KOPT-K1 (cell line): ENCODE measurements at regions not wholly inside any gene's neighbourhood (a gene's known extent, or its start where the extent isn't known, plus 50 kb on each side); places are given as distances from the start of the nearest gene placed in this dataset.

Source experiments
- H3K27ac ChIP-seq: fragments of 200-600 bp; sonication (generic); 2 replicates; pipeline ENCODE4 v1.5.1; 2016; ENCODE audit warnings: antibody characterized with exemption, mild to moderate bottlenecking, low read depth, low read length; ENCODE audit not compliant: poor library complexity, severe bottlenecking
- H3K36me3 ChIP-seq: fragments of 200-600 bp; sonication (generic); 2 replicates; pipeline ENCODE4 v1.5.1; 2017; ENCODE audit warnings: antibody characterized with exemption, mild to moderate bottlenecking, low read length, moderate library complexity; ENCODE audit not compliant: insufficient read depth
- H3K9me3 ChIP-seq: fragments of 200-600 bp; sonication (generic); 2 replicates; pipeline ENCODE4 v1.5.1; 2017; ENCODE audit warnings: antibody characterized with exemption, low read length, mild to moderate bottlenecking; ENCODE audit not compliant: insufficient read depth, poor library complexity, severe bottlenecking

DNA sequence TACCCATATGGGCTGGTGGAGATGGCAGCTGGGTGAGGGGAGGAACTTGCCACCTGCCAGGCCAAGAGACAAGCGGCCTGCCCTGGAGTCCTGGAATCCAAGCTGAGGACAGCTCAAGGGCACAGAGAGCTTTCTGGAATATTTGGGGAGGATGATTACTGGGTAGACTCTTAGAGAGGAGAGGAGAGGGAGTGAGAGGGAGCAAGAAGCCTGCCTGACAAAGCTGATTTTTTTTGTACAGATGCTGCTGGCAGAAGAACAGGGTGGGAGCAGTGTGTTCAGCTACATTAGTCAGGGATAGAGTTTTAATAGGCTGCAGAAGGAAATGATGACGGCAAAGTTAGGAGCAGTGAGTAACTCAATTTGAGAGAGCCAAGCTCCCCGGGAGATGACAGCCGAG is 299.3 kb downstream of the NXPE2 start:
- Histone ChIP-seq H3K9me3 (no peaks in the 10 kb centered on the region), H3K36me3 (no peaks in the 10 kb centered on the region), H3K27ac (no peak overlapping the region)

DNA sequence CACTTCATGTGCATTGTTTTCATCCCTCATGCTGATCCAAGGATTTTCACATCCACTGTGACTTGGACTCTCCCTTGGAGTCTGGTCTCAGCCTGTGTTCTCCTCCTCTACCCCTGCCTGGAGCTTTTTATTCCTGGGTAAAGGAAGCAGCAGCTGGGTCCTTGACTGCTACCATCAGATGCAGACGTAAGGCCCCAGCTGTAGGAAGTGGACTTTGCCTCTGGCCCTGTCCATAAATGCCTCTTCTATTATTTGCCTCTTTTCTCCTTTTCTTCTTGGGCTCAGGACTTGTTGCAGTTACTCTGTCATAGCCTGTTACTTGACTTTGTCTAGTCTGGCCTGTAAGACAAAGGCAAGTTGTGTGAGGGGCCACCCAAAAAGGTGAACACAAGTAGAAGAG is 303.8 kb downstream of the NXPE2 start:
- Histone ChIP-seq H3K27ac (no peak overlapping the region), H3K36me3 (no peaks in the 10 kb centered on the region), H3K9me3 (no peaks in the 10 kb centered on the region)

DNA sequence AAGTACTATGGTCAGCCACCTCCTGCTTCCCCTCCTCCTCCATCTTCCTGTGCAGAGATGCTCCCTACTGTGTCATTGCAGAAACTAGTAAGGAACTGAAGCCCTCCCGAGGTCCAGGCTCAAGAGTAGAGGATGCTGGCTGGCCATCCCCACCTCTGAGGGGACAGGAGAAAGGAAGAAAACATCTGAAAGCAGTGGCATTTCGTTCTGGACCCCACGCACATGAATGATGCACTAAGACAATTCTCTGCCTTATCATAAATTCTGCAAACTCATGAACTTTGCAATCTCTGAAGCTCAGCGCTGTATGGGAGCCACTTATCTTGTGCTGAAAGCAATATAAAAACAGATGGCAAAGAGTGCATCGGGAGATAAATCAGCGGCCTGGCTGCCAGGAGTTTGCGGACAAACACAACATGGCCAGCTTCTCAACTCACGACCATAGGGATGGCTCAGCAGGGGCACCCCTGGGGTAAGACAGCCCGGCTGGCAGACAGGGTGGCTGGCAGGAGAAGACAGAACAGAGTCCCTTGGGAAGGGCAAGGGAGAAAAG is 306.4 kb downstream of the NXPE2 start:
- Histone ChIP-seq H3K27ac (no peak overlapping the region), H3K36me3 (no peaks in the 10 kb centered on the region), H3K9me3 (no peaks in the 10 kb centered on the region)

DNA sequence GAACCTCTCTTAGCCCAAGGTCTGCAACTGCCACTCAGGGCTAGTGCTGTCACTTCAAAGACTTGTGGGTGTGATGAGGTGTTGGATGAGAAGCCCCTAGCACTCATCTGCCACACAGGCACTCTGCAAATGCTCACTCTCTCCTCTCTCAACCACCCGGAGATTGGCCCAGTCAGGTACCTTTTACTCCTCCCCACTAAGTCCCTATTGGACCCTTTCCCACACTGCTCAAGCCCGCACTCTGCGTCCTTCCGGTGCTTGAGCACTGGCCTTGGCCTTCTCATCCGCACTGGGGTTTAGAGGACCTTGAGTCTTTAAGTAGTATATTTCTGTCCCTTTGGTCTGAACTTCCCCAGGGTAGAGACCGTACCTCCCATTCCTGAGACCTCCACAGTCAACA is 308.0 kb downstream of the NXPE2 start:
- no peaks in the 10 kb centered on the region for H3K9me3 ChIP-seq
- H3K36me3 ChIP-seq: no peaks in the 10 kb centered on the region
- no peak overlapping the region for H3K27ac ChIP-seq

DNA sequence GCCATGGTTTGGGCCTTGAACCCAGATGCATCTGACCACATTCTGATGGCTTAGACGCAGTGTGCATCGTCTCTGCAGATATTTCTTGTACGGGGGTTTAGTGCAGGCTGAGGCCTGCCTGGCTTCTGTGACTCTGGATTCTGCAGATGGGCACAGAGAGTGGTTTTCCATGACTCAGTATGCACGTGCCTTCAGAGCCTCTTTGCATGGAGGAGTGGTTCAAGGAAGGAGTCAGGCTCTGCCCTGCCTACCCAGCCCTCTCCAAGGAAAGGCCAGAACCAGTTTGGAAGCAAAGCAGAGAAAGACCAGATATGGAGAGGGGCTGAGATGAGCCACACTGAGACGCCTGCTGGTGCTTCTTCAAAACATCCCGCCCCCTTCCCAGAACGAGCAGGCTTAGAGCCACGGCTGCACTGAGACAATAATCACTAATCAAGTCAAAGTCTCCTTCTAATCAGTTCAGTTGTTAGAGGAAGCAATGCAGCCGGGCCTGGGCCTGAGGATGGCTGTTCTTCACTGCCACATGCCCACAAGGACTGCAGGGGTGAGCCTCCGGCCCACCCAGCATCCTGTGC is 308.9 kb downstream of the NXPE2 start:
- H3K36me3 ChIP-seq: no peaks in the 10 kb centered on the region
- no peak overlapping the region for H3K27ac ChIP-seq
- H3K9me3 ChIP-seq: no peaks in the 10 kb centered on the region

DNA sequence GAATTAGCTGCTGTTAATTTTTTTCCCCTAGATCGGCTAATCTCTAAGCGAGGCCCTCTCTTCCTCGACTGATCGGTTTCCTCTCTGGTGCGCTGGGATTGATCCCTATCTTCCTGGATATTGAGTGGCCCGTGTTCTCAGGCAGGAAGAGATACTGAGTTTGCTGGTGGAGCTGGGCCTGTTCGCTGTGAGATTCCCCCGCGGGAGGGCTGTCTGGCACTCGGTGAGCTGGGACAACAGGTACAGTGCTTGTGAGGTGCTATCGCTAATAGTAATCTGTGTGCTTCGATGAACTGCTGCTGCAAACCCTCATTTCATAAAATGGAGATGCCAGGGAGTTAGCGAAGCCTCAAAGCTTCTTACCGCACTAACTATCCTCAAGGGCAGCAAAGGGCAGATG is 310.3 kb downstream of the NXPE2 start:
- no peak overlapping the region for H3K27ac ChIP-seq
- no peaks in the 10 kb centered on the region for H3K36me3 ChIP-seq
- no peaks in the 10 kb centered on the region for H3K9me3 ChIP-seq

DNA sequence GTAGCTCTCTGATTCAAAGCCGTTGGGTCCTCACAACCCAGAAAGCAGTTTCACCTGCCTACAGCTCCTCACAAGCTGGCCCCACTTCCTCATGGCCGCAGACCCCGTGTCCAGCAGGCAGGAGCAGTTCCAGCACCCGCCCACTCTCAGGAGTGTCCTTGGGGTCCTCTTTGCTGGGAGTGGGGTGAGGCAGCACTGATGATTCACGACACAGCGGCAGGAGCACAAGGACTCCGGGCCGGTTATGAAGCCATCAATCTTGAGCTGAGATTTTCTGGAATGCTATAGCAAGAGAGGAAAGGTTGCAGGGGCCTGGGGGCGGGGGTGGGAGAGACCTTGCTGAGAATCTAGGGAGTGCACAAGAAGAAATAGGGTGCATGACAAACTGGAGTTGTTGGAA is 311.2 kb downstream of the NXPE2 start:
- Histone ChIP-seq H3K36me3 (no peaks in the 10 kb centered on the region), H3K27ac (no peak overlapping the region), H3K9me3 (no peaks in the 10 kb centered on the region)

DNA sequence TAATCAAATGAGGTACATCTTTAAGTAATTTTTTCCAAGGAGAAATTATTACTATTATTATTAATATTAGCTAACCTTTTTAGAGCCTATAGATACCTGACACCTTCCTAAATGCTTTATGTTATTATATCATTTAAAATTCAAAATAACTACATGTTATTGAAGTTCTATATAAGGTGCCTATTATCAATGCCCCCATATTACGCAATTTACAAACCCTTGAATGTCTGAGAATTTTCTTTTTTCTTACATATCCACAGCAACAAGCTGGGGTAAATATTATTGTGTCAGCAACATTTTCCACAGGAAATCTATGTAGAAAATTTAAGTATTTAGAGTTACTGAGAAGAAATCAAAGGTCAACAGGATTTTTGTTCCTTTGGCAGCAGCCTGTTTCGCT is 327.3 kb downstream of the NXPE2 start:
- H3K36me3 ChIP-seq: no peaks in the 10 kb centered on the region
- no peak overlapping the region for H3K27ac ChIP-seq

DNA sequence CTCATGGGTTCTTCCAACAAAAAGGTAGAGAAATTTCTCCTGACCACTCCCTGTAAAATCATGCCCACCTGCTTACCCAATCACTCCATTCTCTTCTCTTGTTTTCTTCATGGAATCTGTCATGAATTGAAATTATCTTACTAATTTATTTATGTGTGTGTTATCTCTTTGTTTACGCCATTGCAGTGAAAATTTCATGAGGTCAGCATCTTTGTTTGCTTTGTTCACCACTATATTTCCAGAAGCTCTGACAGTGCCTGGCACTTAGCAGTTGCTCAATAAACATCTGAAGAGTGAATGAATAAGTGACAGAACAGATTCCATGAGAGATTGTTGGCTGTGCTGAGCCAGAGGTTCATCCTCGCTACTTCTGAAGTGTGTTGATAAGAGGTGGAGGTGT is 329.5 kb downstream of the NXPE2 start:
- Histone ChIP-seq H3K36me3 (no peaks in the 10 kb centered on the region), H3K27ac (no peak overlapping the region), H3K9me3 (no peaks in the 10 kb centered on the region)

More for the DNA sequence above, 327.3 kb downstream of the NXPE2 start:
- no peaks in the 10 kb centered on the region for H3K9me3 ChIP-seq

DNA sequence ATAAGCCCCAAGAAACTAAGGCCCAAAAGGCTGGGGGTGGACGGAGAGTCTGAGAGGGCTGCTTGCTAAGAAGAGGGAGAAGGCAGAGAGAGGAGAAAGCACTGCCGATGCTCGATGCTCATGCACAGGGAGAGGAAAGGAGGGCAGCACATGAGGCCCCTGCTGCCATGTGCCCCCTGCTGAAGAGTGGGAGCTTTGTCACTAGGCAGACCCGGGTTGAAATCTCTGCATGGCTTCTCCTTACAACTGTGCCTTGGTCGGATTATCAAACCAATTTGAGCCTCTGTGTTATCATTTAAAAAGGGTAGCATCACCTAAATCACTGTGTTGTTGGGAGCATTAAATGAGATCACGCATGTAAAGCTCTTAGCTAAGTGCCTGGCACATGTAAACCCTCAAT is 330.5 kb downstream of the NXPE2 start:
- Histone ChIP-seq H3K36me3 (no peaks in the 10 kb centered on the region), H3K27ac (no peak overlapping the region), H3K9me3 (no peaks in the 10 kb centered on the region)

DNA sequence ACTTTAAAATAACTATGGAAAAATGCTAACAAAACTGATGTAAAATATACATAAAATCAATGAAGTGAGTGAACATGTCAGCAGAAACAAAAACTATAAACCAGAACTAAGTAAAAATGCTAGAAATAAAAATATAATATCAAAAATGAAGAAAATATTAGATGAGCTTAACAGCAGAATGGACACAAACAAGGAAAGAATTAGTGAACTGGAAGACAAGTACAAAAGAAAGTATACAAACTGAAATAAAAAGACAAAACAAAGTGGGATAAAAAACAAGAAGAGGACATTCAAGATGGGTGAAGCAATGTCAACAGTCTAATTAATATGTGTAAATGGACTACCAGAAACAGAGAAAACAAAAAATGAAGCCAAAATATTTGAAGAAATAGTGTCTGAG is 339.2 kb downstream of the NXPE2 start:
- Histone ChIP-seq H3K9me3 (peaks cover 12% of the 10 kb centered on the region), H3K36me3 (no peaks in the 10 kb centered on the region), H3K27ac (no peak overlapping the region)

DNA sequence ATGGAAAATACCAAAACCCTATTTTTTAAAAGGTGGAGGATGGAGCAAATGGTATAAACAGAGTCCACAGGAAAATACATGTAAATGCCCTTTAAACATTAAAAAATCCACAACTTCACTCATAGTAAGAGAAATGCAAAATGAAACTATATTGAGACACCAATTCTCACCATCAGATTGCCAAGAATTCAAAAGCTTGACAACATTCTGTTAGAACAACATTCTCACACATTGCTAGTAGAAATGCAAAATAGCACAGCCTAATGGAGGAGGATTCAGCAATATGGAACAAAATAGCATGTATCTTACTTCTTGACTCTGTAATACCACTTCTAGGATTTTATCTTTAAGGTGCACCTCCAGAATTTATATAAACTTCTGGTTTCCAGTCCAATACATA is 351.8 kb downstream of the NXPE2 start:
- Histone ChIP-seq H3K27ac (no peak overlapping the region), H3K36me3 (no peaks in the 10 kb centered on the region), H3K9me3 (no peaks in the 10 kb centered on the region)

DNA sequence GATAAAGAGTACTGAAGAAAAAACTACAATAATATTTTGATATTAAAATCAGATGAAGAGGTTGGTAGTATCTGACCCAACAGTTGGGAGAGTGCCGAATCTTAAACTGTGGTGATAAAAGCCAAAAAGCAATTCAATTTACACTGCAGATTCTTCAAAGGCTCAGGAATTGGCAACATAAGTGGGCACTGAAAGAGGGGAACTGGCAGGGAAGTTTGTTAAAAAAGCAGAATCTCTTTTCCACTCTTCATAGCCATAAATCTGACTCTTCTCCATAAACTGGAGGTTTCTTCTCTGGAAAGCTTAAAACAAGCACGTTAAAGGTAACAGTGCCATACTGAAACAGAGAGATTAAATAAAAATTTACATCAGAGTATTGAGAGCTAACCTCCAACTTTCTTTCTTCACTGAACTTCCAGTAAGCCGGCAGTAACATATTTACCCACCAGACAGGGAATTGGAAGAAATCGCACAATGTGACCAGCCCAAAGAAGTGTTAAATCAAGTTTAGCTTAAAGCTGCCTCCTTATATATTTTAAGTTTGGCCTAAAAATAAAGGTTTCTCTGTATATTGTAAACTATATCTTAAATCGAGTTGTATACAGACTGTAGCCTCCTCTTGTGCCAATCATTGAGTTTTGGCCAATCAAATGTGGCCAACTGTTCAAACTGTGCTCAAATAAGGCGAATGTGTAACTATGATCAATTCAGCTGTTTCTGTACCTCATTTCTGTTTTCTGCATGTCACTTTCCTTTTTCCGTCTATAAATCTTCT is 358.3 kb downstream of the NXPE2 start:
- H3K36me3 ChIP-seq: no peaks in the 10 kb centered on the region
- H3K27ac ChIP-seq: no peak overlapping the region
- no peaks in the 10 kb centered on the region for H3K9me3 ChIP-seq

DNA sequence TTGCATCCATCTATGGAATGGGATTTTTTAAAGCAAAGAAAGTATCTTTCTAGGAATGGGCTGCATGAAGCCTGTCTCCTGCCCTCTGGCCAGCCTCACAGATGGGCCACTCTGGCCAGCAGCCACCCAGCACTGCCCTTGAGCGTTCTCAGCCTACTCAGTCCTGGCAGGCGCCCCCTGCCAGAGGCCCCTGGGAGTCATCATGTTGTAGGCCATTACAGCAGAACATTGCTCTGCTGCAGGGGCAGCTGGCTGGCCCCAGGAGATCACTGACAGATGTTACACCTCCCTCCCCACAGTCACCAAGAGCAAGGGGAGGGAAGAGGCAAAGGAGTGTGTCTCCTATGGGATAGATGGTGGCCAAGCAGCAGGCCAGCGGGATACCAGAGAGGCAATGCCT is 363.7 kb downstream of the NXPE2 start:
- no peaks in the 10 kb centered on the region for H3K9me3 ChIP-seq
- no peak overlapping the region for H3K27ac ChIP-seq
- H3K36me3 ChIP-seq: no peaks in the 10 kb centered on the region

DNA sequence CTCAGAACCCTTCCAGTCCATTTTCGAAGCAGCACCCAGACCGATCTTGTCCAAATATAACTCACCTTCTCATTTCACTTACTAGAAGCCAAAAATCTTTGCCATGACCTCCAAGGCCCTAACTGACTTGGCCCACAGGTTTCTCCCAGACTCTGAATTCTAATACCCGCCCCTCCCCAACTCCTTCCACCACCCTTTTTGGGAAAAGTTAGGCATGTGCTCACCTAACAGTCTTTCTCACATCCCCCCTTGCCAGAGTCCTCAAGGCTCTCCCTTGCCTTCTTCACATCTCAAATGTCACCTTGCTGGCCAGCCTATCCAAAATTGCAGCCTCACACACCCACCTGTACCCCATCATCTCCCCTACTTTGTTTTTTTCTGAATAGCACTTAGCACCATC is 369.3 kb downstream of the NXPE2 start:
- H3K27ac ChIP-seq: no peak overlapping the region
- H3K36me3 ChIP-seq: no peaks in the 10 kb centered on the region
- H3K9me3 ChIP-seq: no peaks in the 10 kb centered on the region

DNA sequence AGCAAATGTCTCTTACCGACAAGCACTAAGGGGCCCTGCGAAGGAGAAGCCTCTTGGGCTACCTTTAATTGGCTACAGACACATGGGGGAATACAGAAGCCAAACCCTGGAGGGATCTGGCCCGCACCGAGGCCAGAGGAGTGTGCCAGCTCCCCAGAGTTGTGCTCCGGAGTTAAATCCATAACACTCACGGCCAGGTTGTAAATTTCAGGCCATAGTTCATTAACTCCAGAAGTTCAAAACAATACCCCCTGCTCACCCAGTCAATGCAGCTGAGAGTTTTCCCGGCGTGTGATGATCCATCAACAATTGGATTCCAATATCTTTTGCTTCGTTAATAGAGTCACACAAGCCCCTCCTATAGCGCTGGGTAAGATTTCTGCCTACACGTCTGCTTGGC is 371.5 kb downstream of the NXPE2 start:
- Histone ChIP-seq H3K36me3 (no peaks in the 10 kb centered on the region), H3K27ac (no peak overlapping the region), H3K9me3 (no peaks in the 10 kb centered on the region)
